ENCODE measurements at regions not wholly inside any gene's neighbourhood (a gene's known extent, or its start where the extent isn't known, plus 50 kb on each side); places are given as distances from the start of the nearest gene placed in this dataset.

DNA sequence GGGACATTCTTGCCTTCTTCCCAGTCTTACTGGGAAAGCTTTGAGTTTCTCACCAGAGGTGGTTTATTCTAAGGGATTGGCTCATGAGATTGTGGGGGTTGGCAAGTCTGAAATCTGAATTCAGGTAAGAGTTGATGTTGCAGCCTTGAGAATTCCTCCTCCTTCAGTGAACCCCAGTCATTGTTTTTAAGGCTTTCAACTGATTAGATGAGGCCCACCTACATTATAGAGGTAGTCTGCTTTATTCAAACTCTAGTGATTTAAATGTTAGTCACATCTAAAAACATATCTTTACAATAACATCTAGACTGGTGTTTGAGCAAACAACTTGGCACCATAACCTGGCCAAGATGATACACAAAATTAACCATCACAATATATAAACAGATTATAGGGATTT is 156.5 kb upstream of the MED14 start (continued):
- TF ChIP-seq GATAD2B (conservative IDR thresholded peaks at IDR 0.05; ENCODE audit: low read depth) = no peak

DNA sequence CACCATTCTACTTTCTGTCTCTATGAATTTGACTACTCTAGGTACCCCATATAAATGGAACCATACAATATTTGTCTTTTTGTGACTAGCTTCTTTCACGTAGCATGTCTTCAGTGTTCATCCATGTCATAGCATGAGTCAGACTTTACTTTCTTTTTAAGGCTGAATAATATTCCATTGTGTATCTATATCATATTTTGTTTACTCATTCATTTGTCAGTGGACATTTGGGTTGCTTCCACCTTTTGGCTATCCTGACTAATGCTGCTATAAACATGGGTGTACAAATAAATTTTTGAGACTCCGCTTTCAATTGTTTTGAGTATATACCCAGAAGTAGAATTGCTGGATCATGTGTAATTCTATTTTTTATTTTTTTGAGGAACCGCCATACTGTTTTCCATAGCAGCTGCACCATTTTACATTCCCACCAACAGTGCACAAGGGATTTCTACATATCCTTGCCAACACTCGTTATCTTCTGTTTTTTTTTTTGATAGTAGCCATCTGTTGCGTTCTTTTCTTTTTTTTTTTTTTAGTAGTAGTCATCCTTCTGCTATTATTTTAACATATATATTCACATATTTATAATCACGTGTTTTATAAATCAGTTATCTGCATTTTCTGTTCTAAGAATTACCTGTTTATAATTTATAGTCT is 158.0 kb upstream of the MED14 start:
- Histone ChIP-seq H3K79me2 (ENCODE audit: control insufficient read depth, insufficient read depth, low read length) (no peaks in the 10 kb centered on the region), H3K9ac (ENCODE audit: control insufficient read depth, insufficient read depth, low read length) (no peak overlapping the region), H3K9me3 (replicated peaks; ENCODE audit: control insufficient read depth, insufficient read depth, low read length) (no peaks in the 10 kb centered on the region), H3K4me1 (ENCODE audit: control insufficient read depth, insufficient read depth, low read length) (no peaks in the 10 kb centered on the region), H3K27me3 (replicated peaks in 1 of 2; ENCODE audit: control insufficient read depth in 2 of 2, insufficient read depth in 2 of 2, low read length in 1 of 2) (no peaks in the 10 kb centered on the region), H2AFZ (ENCODE audit: control insufficient read depth, low read depth, low read length) (no peak overlapping the region), H3K27ac (ENCODE audit: control insufficient read depth, insufficient read depth) (no peak overlapping the region), H3K36me3 (ENCODE audit: control insufficient read depth in 2 of 2, insufficient read depth in 2 of 2, low read length in 1 of 2) (no peaks in the 10 kb centered on the region), H3K4me2 (ENCODE audit: control insufficient read depth, insufficient read depth) (no peak overlapping the region), H4K20me1 (ENCODE audit: control insufficient read depth, insufficient read depth) (no peaks in the 10 kb centered on the region), H3K4me3 (no peak overlapping the region)
- 40% methylated on average over 6 of the region's 6 CpGs for WGBS (ENCODE audit: insufficient coverage, insufficient replicate concordance, low lambda C conversion rate, missing lambda C conversion rate)
- ATAC-seq (no peak), FAIRE-seq (no peak), DNase-seq (ENCODE audit: low read depth, low spot score) (no peak)
- ChIA-PET CTCF (no interaction called here), SMC1A (ENCODE audit: uncharacterized antibody, unreplicated experiment) (no interaction called here), RAD21 (ENCODE audit: unreplicated experiment) (interaction anchor here (1.1 kb wide), 1 partner anchor 227 kb away, joined by 3 read pairs; no protein-coding TSS in a partner anchor), POLR2A (no interaction called here)
- in situ Hi-C loops (cut with MboI) (no loop called here), intact Hi-C loops (cut with micrococcal nuclease; ENCODE audit: unreplicated experiment) (no loop called here)
- BruUV-seq (replicated peaks) = no TSS peak
- TF ChIP-seq FOXM1 (IDR thresholded peaks at IDR 0.05; ENCODE audit: low read depth, low read length) (no peak), RFX5 (IDR thresholded peaks at IDR 0.05; ENCODE audit: low read depth, low read length) (no peak), JUNB (IDR thresholded peaks at IDR 0.05) (no peak), TCF12 (IDR thresholded peaks at IDR 0.05; ENCODE audit: low read depth, low read length) (no peak), KAT2A (conservative IDR thresholded peaks at IDR 0.05; ENCODE audit: control insufficient read depth, low read depth, low read length) (no peak), POLR2A (IDR thresholded peaks at IDR 0.05; ENCODE audit: low read depth, low read length) (no peak), STAT3 (IDR thresholded peaks at IDR 0.05; ENCODE audit: low read depth, low read length) (no peak), FOS (IDR thresholded peaks at IDR 0.05; ENCODE audit: borderline replicate concordance, extremely low read depth, insufficient read length) (no peak), RUNX3 (IDR thresholded peaks at IDR 0.05; ENCODE audit: low read length) (no peak)
- TF ChIP-seq, protein P1, sequence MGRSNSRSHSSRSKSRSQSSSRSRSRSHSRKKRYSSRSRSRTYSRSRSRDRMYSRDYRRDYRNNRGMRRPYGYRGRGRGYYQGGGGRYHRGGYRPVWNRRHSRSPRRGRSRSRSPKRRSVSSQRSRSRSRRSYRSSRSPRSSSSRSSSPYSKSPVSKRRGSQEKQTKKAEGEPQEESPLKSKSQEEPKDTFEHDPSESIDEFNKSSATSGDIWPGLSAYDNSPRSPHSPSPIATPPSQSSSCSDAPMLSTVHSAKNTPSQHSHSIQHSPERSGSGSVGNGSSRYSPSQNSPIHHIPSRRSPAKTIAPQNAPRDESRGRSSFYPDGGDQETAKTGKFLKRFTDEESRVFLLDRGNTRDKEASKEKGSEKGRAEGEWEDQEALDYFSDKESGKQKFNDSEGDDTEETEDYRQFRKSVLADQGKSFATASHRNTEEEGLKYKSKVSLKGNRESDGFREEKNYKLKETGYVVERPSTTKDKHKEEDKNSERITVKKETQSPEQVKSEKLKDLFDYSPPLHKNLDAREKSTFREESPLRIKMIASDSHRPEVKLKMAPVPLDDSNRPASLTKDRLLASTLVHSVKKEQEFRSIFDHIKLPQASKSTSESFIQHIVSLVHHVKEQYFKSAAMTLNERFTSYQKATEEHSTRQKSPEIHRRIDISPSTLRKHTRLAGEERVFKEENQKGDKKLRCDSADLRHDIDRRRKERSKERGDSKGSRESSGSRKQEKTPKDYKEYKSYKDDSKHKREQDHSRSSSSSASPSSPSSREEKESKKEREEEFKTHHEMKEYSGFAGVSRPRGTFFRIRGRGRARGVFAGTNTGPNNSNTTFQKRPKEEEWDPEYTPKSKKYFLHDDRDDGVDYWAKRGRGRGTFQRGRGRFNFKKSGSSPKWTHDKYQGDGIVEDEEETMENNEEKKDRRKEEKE (IDR thresholded peaks at IDR 0.05) = no peak
- TF ChIP-seq, protein P2, sequence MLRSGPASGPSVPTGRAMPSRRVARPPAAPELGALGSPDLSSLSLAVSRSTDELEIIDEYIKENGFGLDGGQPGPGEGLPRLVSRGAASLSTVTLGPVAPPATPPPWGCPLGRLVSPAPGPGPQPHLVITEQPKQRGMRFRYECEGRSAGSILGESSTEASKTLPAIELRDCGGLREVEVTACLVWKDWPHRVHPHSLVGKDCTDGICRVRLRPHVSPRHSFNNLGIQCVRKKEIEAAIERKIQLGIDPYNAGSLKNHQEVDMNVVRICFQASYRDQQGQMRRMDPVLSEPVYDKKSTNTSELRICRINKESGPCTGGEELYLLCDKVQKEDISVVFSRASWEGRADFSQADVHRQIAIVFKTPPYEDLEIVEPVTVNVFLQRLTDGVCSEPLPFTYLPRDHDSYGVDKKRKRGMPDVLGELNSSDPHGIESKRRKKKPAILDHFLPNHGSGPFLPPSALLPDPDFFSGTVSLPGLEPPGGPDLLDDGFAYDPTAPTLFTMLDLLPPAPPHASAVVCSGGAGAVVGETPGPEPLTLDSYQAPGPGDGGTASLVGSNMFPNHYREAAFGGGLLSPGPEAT (IDR thresholded peaks at IDR 0.05; ENCODE audit: low read depth) = no peak
